Brain microvascular endothelial cell (primary cell): ENCODE measurements at regions not wholly inside any gene's neighbourhood (a gene's known extent, or its start where the extent isn't known, plus 50 kb on each side); places are given as distances from the start of the nearest gene placed in this dataset.

Experiments
- DNase-seq: peaks from one replicate; pipeline ENCODE4 v3.0.0-alpha.2; 2020
- H3K27ac ChIP-seq: fragments of 250-450 bp; sonication (Bioruptor Pico); 2 replicates; pipeline ENCODE4 v1.5.1; 2020; ENCODE audit warnings: mild to moderate bottlenecking, moderate library complexity
- H3K27me3 ChIP-seq: fragments of 250-450 bp; sonication (Bioruptor Pico); replicated peaks from 2 replicates; pipeline ENCODE4 v1.5.1; 2020; ENCODE audit warnings: mild to moderate bottlenecking
- H3K36me3 ChIP-seq: fragments of 250-450 bp; sonication (Bioruptor Pico); replicated peaks from 2 replicates; pipeline ENCODE4 v1.5.1; 2020; ENCODE audit warnings: mild to moderate bottlenecking
- H3K4me3 ChIP-seq: 2 replicates; pipeline ENCODE4 v1.5.1; 2011; ENCODE audit warnings: low read depth, mild to moderate bottlenecking, control low read depth, low read length, moderate library complexity
- in situ Hi-C: cut with HindIII; loops from 2 replicates; pipeline ENCODE4 v1.10.0; 2017; ENCODE audit warnings: low sequenced_read_pairs, low pct_ligation_motif_present
- TF ChIP-seq, protein P1 (sequence below): IDR thresholded peaks from 2 replicates; pipeline ENCODE4 v1.5.1; 2011; ENCODE audit warnings: low read depth, mild to moderate bottlenecking, moderate library complexity, low read length, control low read depth, inconsistent platforms; ENCODE audit errors: missing control alignments

DNA sequence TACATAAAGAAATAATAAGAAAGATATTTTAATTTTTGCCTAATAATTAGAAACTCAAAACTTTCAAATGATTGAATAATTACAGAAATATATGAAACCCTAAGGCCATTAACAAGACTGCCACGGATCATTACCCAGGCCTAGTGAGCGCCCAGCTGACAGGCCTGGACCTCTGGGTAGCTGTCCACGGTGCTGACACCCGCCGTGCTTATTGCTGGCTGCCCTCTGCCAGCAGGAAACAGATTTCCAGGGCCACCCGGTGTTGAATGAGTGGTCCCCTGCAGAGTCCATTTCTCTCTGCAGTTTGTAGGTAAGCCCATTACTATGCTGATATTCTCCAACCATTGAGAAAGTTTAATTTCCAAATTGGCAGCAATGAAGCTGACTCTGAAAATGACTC lies 254.4 kb upstream of the GJB5 start:
- Histone ChIP-seq H3K36me3 (no peaks in the 10 kb centered on the region), H3K4me3 (no peak overlapping the region), H3K27ac (no peak overlapping the region), H3K27me3 (no peaks in the 10 kb centered on the region)
- TF ChIP-seq, protein P1, sequence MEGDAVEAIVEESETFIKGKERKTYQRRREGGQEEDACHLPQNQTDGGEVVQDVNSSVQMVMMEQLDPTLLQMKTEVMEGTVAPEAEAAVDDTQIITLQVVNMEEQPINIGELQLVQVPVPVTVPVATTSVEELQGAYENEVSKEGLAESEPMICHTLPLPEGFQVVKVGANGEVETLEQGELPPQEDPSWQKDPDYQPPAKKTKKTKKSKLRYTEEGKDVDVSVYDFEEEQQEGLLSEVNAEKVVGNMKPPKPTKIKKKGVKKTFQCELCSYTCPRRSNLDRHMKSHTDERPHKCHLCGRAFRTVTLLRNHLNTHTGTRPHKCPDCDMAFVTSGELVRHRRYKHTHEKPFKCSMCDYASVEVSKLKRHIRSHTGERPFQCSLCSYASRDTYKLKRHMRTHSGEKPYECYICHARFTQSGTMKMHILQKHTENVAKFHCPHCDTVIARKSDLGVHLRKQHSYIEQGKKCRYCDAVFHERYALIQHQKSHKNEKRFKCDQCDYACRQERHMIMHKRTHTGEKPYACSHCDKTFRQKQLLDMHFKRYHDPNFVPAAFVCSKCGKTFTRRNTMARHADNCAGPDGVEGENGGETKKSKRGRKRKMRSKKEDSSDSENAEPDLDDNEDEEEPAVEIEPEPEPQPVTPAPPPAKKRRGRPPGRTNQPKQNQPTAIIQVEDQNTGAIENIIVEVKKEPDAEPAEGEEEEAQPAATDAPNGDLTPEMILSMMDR = no peak
- no peak for DNase-seq
- in situ Hi-C loops = no loop called here

DNA sequence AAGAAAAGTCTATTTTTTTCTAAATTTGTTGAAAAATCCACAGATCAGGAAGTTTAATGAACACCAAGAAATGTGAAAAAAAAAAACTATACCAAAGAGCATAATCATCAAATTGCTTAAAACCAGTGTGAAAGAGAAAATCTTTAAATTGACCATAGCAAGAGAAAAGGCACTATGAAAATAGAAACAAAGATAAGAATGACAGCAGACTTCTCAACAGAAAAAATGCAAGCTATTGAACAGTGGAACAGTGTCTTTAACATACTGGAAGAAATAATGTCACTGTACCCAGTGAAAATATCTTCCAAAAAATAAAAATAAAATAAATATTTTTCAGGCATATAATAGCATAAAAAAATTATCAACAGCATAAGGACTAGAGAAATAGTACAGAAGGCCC lies 243.0 kb upstream of the GJB5 start:
- Histone ChIP-seq H3K36me3 (no peaks in the 10 kb centered on the region), H3K27me3 (no peaks in the 10 kb centered on the region), H3K4me3 (no peak overlapping the region), H3K27ac (no peak overlapping the region)
- no peak for DNase-seq
- in situ Hi-C loops = no loop called here
- TF ChIP-seq, protein P1 = no peak

DNA sequence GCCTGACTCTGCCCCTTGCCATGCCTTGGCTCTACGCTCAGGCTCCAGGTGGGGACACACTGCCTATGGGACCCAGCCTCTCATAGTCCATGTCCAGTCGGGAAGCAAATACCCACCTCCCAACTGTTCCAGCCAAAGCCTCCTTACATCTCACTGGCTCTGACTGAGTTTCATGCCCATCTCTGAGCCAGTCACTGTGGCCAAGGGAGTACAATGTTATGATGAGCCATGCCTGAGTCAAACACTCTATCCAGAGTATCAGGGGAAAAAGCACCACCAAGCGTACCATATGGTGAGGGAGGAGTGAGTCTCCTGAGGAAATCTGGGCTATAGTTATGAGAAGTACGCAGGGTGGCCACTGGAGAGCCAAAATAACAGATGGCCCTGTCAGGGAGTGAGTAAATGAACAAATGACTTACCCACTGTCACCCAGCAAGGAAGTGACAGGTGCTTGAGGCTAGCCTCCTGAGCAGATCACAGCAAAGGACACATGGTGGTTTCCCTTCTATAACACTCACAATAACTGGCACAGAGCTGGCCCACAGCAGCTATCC lies 236.6 kb upstream of the GJB5 start:
- TF ChIP-seq, protein P1 = no peak
- H3K27ac ChIP-seq = no peak overlapping the region
- no peak overlapping the region for H3K4me3 ChIP-seq
- DNase-seq = no peak
- in situ Hi-C loops = no loop called here
- no peaks in the 10 kb centered on the region for H3K36me3 ChIP-seq
- H3K27me3 ChIP-seq = no peaks in the 10 kb centered on the region

DNA sequence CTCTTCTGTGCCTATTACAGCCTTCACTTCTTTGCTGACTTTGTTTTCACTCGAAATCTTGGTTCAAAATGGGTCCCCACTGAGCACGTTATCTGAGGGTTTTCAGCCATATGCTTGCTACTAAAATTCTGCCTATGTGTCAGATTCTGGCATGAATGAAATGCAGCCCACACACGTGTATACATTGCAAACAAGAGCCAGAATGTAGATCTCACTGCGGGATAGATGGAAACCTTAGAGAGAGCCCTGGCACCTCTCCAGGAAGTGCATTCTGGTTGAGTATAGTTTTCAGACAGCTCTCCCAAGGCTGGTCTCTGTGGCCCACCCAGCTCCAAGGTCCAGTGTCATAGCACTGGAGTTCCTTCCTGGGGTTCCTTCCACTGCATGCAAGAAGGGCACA lies 234.7 kb upstream of the GJB5 start:
- in situ Hi-C loops = no loop called here
- TF ChIP-seq, protein P1 = no peak
- no peak overlapping the region for H3K4me3 ChIP-seq
- no peak for DNase-seq
- no peak overlapping the region for H3K27ac ChIP-seq
- no peaks in the 10 kb centered on the region for H3K27me3 ChIP-seq
- no peaks in the 10 kb centered on the region for H3K36me3 ChIP-seq

DNA sequence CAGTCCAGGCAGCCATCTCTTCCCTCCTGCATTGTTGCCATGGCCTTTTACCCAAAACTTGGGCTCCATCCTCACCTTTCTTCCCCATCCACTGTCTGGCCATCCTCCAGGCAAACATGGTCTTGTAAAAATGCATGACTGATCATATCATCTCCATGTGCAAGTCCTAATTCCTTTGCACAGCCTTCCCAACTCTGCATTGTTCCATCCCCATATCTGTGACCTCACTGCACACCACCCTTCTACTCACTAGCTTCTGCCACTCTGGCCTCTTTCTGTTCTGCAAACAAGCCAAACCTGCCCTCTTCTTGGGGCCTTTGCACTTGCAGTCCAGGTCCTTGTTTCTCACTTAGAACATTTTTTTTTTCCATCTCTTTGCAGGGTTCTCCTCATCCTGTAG lies 230.1 kb upstream of the GJB5 start:
- in situ Hi-C loops = no loop called here
- DNase-seq = no peak
- H3K27ac ChIP-seq = no peak overlapping the region
- no peaks in the 10 kb centered on the region for H3K27me3 ChIP-seq
- TF ChIP-seq, protein P1 = no peak
- H3K36me3 ChIP-seq = no peaks in the 10 kb centered on the region
- no peak overlapping the region for H3K4me3 ChIP-seq

DNA sequence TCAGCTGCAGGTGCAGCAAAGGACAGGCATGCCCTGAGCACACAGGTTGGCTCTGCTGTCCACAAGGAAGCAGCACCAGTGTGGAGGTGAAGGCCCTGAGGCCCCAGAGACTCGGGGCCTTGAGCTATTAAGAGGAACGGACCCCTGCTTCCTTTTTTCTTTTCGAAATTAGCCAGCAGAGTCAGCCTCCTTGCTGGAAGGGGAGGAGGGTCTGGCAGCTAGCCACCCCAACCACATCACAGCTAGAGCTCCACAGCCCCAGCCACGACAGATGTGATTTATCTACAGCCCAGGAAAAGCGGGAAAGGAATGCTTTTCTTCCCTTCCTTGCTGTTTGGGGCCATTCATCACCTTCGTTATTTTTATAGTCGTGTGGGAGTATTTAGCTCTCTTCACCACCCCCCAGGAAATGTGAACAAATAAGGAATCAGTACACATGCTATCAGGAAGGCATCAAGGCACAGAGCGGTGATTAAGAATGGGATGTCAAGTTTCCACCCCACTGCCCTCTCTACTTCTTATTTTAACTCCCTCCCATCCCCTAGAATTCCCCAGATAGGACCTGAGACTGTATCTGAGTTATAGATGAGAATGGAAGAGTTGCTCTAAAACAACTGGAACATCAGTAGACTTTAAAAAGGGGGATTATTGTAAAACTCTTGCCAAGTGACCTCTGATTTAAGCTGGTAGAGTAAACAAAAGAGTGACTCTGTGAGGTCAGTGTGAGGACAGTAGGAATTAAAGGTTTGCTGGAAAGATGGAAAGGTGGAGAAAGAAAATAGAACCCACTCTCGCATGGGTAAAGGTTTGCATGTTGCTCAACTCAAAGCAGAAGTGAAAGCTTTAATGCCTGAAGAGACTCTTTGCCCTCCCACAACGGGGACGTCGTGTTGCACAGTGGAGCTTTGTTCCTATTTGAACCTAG lies 224.7 kb upstream of the GJB5 start:
- no peak overlapping the region for H3K4me3 ChIP-seq
- in situ Hi-C loops = no loop called here
- no peak for DNase-seq
- H3K36me3 ChIP-seq = no peaks in the 10 kb centered on the region
- no peaks in the 10 kb centered on the region for H3K27me3 ChIP-seq
- H3K27ac ChIP-seq = no peak overlapping the region
- TF ChIP-seq, protein P1 = no peak
